Type B pancreatic cell (in vitro differentiated cells): ENCODE measurements at regions not wholly inside any gene's neighbourhood (a gene's known extent, or its start where the extent isn't known, plus 50 kb on each side); places are given as distances from the start of the nearest gene placed in this dataset.
A peak's percentile ranks its signal among the peaks of the same experiment; 100 is the strongest.

Experiments used
- DNase-seq: peaks from one replicate; pipeline ENCODE4 v3.0.0; 2021; ENCODE audit warnings: mixed read lengths; ENCODE audit not compliant: unreplicated experiment; ENCODE audit errors: extremely low spot score
- H3K27ac Mint-ChIP-seq: 2 replicates; pipeline ENCODE4 v1.8.0; 2021; ENCODE audit warnings: mild to moderate bottlenecking, mixed read lengths
- H3K27me3 Mint-ChIP-seq: 2 replicates; pipeline ENCODE4 v1.8.0; 2021; ENCODE audit warnings: mixed read lengths
- H3K36me3 Mint-ChIP-seq: 2 replicates; pipeline ENCODE4 v1.8.0; 2021; ENCODE audit warnings: mixed read lengths
- H3K4me1 Mint-ChIP-seq: one replicate; pipeline ENCODE4 v1.8.0; 2021; ENCODE audit warnings: mixed read lengths; ENCODE audit not compliant: unreplicated experiment
- H3K4me3 Mint-ChIP-seq: 2 replicates; pipeline ENCODE4 v1.8.0; 2021; ENCODE audit warnings: mild to moderate bottlenecking, mixed read lengths
- H3K9me3 Mint-ChIP-seq: 2 replicates; pipeline ENCODE4 v1.8.0; 2021; ENCODE audit warnings: mixed read lengths
- CTCF ChIP-seq: fragments of 200-600 bp; sonication (generic); conservative IDR thresholded peaks from 2 replicates; pipeline ENCODE4 v1.5.0; 2021; ENCODE audit warnings: antibody characterized with exemption, mild to moderate bottlenecking

GRCh38 chr2:119049968-119050704 is 108.1 kb downstream of the MARCO start:
- peak; percentile 51 for DNase-seq
- Mint-ChIP-seq H3K27ac (no peak overlapping the region), H3K4me1 (no peaks in the 10 kb centered on the region), H3K27me3 (peaks cover 39% of the 10 kb centered on the region), H3K36me3 (peaks cover 3% of the 10 kb centered on the region), H3K9me3 (no peaks in the 10 kb centered on the region), H3K4me3 (no peak overlapping the region)
- peak; percentile 37 for TF ChIP-seq CTCF
